Thyroid gland (tissue), 4 donors: ENCODE measurements at regions not wholly inside any gene's neighbourhood (a gene's known extent, or its start where the extent isn't known, plus 50 kb on each side); places are given as distances from the start of the nearest gene placed in this dataset.
"Not testable (repeated sequence)": the region's sequence is repeated elsewhere in the genome, so short reads cannot be mapped to it uniquely, and the experiment has no call there.

ENCODE experiments used
- CTCF ChIP-seq, 6 experiments: fragments of 200-600 bp in 3 of 6; fragments of 450-650 bp in 3 of 6; sonication (generic) in 3 of 6; IDR thresholded peaks; one replicate each; pipeline ENCODE4 v1.5.1; 2016 to 2019; ENCODE audit warnings: antibody characterized with exemption in 6 of 6, mild to moderate bottlenecking in 2 of 6, inconsistent platforms in 1 of 6, moderate library complexity in 1 of 6
- POLR2A ChIP-seq, 2 donors: fragments of 450-650 bp; IDR thresholded peaks; one replicate each; pipeline ENCODE4 v1.6.1; 2017; ENCODE audit warnings: antibody characterized with exemption in 2 of 2, mild to moderate bottlenecking in 2 of 2, moderate library complexity in 1 of 2

- not testable (repeated sequence) for TF ChIP-seq CTCF, POLR2A (IDR thresholded peaks at IDR 0.05)
These were observed 407.6 kb downstream of the NTRK2 start for GRCh38 chr9:85077146-85077545.
